ENCODE measurements at regions not wholly inside any gene's neighbourhood (a gene's known extent, or its start where the extent isn't known, plus 50 kb on each side); places are given as distances from the start of the nearest gene placed in this dataset.

GRCh38 chr2:145366341-145366740 is 846.4 kb upstream of the ZEB2 start:
- TF ChIP-seq POLR2AphosphoS5 (IDR thresholded peaks at IDR 0.05; ENCODE audit: low read depth, low read length), result no peak
- TF ChIP-seq SIN3A (IDR thresholded peaks at IDR 0.05; ENCODE audit: borderline replicate concordance, insufficient read depth, low read depth, low read length), result no peak
- TF ChIP-seq, protein P1, sequence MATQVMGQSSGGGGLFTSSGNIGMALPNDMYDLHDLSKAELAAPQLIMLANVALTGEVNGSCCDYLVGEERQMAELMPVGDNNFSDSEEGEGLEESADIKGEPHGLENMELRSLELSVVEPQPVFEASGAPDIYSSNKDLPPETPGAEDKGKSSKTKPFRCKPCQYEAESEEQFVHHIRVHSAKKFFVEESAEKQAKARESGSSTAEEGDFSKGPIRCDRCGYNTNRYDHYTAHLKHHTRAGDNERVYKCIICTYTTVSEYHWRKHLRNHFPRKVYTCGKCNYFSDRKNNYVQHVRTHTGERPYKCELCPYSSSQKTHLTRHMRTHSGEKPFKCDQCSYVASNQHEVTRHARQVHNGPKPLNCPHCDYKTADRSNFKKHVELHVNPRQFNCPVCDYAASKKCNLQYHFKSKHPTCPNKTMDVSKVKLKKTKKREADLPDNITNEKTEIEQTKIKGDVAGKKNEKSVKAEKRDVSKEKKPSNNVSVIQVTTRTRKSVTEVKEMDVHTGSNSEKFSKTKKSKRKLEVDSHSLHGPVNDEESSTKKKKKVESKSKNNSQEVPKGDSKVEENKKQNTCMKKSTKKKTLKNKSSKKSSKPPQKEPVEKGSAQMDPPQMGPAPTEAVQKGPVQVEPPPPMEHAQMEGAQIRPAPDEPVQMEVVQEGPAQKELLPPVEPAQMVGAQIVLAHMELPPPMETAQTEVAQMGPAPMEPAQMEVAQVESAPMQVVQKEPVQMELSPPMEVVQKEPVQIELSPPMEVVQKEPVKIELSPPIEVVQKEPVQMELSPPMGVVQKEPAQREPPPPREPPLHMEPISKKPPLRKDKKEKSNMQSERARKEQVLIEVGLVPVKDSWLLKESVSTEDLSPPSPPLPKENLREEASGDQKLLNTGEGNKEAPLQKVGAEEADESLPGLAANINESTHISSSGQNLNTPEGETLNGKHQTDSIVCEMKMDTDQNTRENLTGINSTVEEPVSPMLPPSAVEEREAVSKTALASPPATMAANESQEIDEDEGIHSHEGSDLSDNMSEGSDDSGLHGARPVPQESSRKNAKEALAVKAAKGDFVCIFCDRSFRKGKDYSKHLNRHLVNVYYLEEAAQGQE (IDR thresholded peaks at IDR 0.05; ENCODE audit: insufficient read depth in 1 of 2, low read depth in 2 of 2, low read length in 1 of 2), result no peak
- no peak for TF ChIP-seq TCF7L2 (IDR thresholded peaks at IDR 0.05; ENCODE audit: low read depth, low read length)
- TF ChIP-seq, protein P2, sequence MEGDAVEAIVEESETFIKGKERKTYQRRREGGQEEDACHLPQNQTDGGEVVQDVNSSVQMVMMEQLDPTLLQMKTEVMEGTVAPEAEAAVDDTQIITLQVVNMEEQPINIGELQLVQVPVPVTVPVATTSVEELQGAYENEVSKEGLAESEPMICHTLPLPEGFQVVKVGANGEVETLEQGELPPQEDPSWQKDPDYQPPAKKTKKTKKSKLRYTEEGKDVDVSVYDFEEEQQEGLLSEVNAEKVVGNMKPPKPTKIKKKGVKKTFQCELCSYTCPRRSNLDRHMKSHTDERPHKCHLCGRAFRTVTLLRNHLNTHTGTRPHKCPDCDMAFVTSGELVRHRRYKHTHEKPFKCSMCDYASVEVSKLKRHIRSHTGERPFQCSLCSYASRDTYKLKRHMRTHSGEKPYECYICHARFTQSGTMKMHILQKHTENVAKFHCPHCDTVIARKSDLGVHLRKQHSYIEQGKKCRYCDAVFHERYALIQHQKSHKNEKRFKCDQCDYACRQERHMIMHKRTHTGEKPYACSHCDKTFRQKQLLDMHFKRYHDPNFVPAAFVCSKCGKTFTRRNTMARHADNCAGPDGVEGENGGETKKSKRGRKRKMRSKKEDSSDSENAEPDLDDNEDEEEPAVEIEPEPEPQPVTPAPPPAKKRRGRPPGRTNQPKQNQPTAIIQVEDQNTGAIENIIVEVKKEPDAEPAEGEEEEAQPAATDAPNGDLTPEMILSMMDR (IDR thresholded peaks at IDR 0.05), result no peak
- no TSS peak for BruUV-seq (replicated peaks)
- intact Hi-C loops (cut with micrococcal nuclease; ENCODE audit: unreplicated experiment), result no loop called here
- DNase-seq (ENCODE audit: low read depth, low spot score), result no peak
- Histone ChIP-seq H3K4me1 (ENCODE audit: control insufficient read depth, insufficient read depth, low read length) (no peaks in the 10 kb centered on the region), H3K27me3 (ENCODE audit: control insufficient read depth, insufficient read depth, low read length) (no peaks in the 10 kb centered on the region), H3K9me3 (ENCODE audit: control insufficient read depth, insufficient read depth, low read depth, low read length) (no peaks in the 10 kb centered on the region), H3K36me3 (ENCODE audit: control insufficient read depth, insufficient read depth, low read length) (no peaks in the 10 kb centered on the region), H3K4me3 (ENCODE audit: low read depth in 2 of 2, low read length in 2 of 2) (no peak overlapping the region), H3K27ac (ENCODE audit: low read length) (no peak overlapping the region)
- no peak for ATAC-seq
- POLR2A ChIA-PET, result no interaction called here
- CTCF ChIA-PET, result no interaction called here
- in situ Hi-C loops (cut with HindIII; ENCODE audit: low pct_unique_long_range_greater_than_20kb, low sequenced_read_pairs), result no loop called here

GRCh38 chr2:145360129-145360790 is 840.3 kb upstream of the ZEB2 start:
- H3K4me1 ChIP-seq (ENCODE audit: control insufficient read depth, insufficient read depth, low read length), result no peaks in the 10 kb centered on the region
- in situ Hi-C loops (cut with HindIII; ENCODE audit: low pct_unique_long_range_greater_than_20kb, low sequenced_read_pairs), result no loop called here
- TF ChIP-seq, protein P2 (IDR thresholded peaks at IDR 0.05), result no peak
- TF ChIP-seq SIN3A (IDR thresholded peaks at IDR 0.05; ENCODE audit: borderline replicate concordance, insufficient read depth, low read depth, low read length), result no peak
- TF ChIP-seq TCF7L2 (IDR thresholded peaks at IDR 0.05; ENCODE audit: low read depth, low read length), result no peak
- no peak for TF ChIP-seq POLR2AphosphoS5 (IDR thresholded peaks at IDR 0.05; ENCODE audit: low read depth, low read length)
- TF ChIP-seq, protein P1 (IDR thresholded peaks at IDR 0.05; ENCODE audit: insufficient read depth in 1 of 2, low read depth in 2 of 2, low read length in 1 of 2), result no peak
- DNase-seq (ENCODE audit: low read depth, low spot score) (no peak), ATAC-seq (no peak)
- ChIA-PET POLR2A (no interaction called here), CTCF (no interaction called here)
- no peaks in the 10 kb centered on the region for H3K27me3 ChIP-seq (ENCODE audit: control insufficient read depth, insufficient read depth, low read length)
- H3K4me3 ChIP-seq (ENCODE audit: low read depth in 2 of 2, low read length in 2 of 2), result no peak overlapping the region
- H3K9me3 ChIP-seq (ENCODE audit: control insufficient read depth, insufficient read depth, low read depth, low read length), result no peaks in the 10 kb centered on the region
- BruUV-seq (replicated peaks), result no TSS peak
- intact Hi-C loops (cut with micrococcal nuclease; ENCODE audit: unreplicated experiment), result no loop called here
- no peaks in the 10 kb centered on the region for H3K36me3 ChIP-seq (ENCODE audit: control insufficient read depth, insufficient read depth, low read length)
- no peak overlapping the region for H3K27ac ChIP-seq (ENCODE audit: low read length)
